ENCODE measurements at regions not wholly inside any gene's neighbourhood (a gene's known extent, or its start where the extent isn't known, plus 50 kb on each side); places are given as distances from the start of the nearest gene placed in this dataset.
"Not testable (repeated sequence)": the region's sequence is repeated elsewhere in the genome, so short reads cannot be mapped to it uniquely, and the experiment has no call there.

- Histone ChIP-seq H3K4me3 (ENCODE audit: extremely low read depth, insufficient read depth, low read length, poor library complexity, severe bottlenecking) (no peak overlapping the region), H3K4me1 (ENCODE audit: control insufficient read depth, insufficient read depth, low read length, poor library complexity, severe bottlenecking) (no peaks in the 10 kb centered on the region), H3K9me3 (ENCODE audit: control insufficient read depth, low read length) (no peaks in the 10 kb centered on the region), H3K27ac (ENCODE audit: low read depth, low read length, severe bottlenecking) (no peak overlapping the region), H3K36me3 (ENCODE audit: control insufficient read depth, insufficient read depth, low read length) (no peaks in the 10 kb centered on the region)
- 69 to 86% methylated on average over 4 of the region's 4 CpGs for WGBS, 2 experiments (ENCODE audit: insufficient coverage in 2 of 2)
These were observed 73.0 kb upstream of the SMIM23 start for GRCh38 chr5:171712616-171713015.

- no peaks in the 10 kb centered on the region for H3K4me1 ChIP-seq (ENCODE audit: control insufficient read depth, insufficient read depth, low read length, poor library complexity, severe bottlenecking)
- 86 to 100% methylated on average over 1 of the region's 2 CpGs for WGBS, 2 experiments (ENCODE audit: insufficient coverage in 2 of 2)
- no peaks in the 10 kb centered on the region for H3K36me3 ChIP-seq (ENCODE audit: control insufficient read depth, insufficient read depth, low read length)
- no peaks in the 10 kb centered on the region for H3K9me3 ChIP-seq (ENCODE audit: control insufficient read depth, low read length)
- no peak overlapping the region for H3K27ac ChIP-seq (ENCODE audit: low read depth, low read length, severe bottlenecking)
- H3K4me3 ChIP-seq (ENCODE audit: extremely low read depth, insufficient read depth, low read length, poor library complexity, severe bottlenecking): no peak overlapping the region
These were observed 72.5 kb upstream of the SMIM23 start for GRCh38 chr5:171713152-171713551.

GRCh38 chr5:171714261-171714660, 71.4 kb upstream of the SMIM23 start:
- Histone ChIP-seq H3K27ac (ENCODE audit: low read depth, low read length, severe bottlenecking) (no peak overlapping the region), H3K9me3 (ENCODE audit: control insufficient read depth, low read length) (no peaks in the 10 kb centered on the region), H3K4me3 (ENCODE audit: extremely low read depth, insufficient read depth, low read length, poor library complexity, severe bottlenecking) (no peak overlapping the region), H3K36me3 (ENCODE audit: control insufficient read depth, insufficient read depth, low read length) (no peaks in the 10 kb centered on the region), H3K4me1 (ENCODE audit: control insufficient read depth, insufficient read depth, low read length, poor library complexity, severe bottlenecking) (no peaks in the 10 kb centered on the region)
- 67 to 88% methylated on average over 1 of the region's 2 CpGs for WGBS, 2 experiments (ENCODE audit: insufficient coverage in 2 of 2)

- Histone ChIP-seq H3K4me3 (ENCODE audit: extremely low read depth, insufficient read depth, low read length, poor library complexity, severe bottlenecking) (no peak overlapping the region), H3K9me3 (ENCODE audit: control insufficient read depth, low read length) (no peaks in the 10 kb centered on the region), H3K36me3 (ENCODE audit: control insufficient read depth, insufficient read depth, low read length) (no peaks in the 10 kb centered on the region), H3K4me1 (ENCODE audit: control insufficient read depth, insufficient read depth, low read length, poor library complexity, severe bottlenecking) (no peaks in the 10 kb centered on the region), H3K27ac (ENCODE audit: low read depth, low read length, severe bottlenecking) (no peak overlapping the region)
- 92% methylated on average over 1 of the region's 1 CpG for WGBS, 2 experiments (ENCODE audit: insufficient coverage in 2 of 2)
These were observed 70.8 kb upstream of the SMIM23 start for GRCh38 chr5:171714851-171715250.

GRCh38 chr5:171715551-171715950, 70.1 kb upstream of the SMIM23 start:
- Histone ChIP-seq H3K4me3 (ENCODE audit: extremely low read depth, insufficient read depth, low read length, poor library complexity, severe bottlenecking) (no peak overlapping the region), H3K36me3 (ENCODE audit: control insufficient read depth, insufficient read depth, low read length) (no peaks in the 10 kb centered on the region), H3K4me1 (ENCODE audit: control insufficient read depth, insufficient read depth, low read length, poor library complexity, severe bottlenecking) (no peaks in the 10 kb centered on the region), H3K9me3 (ENCODE audit: control insufficient read depth, low read length) (no peaks in the 10 kb centered on the region), H3K27ac (ENCODE audit: low read depth, low read length, severe bottlenecking) (no peak overlapping the region)
- 80 to 87% methylated on average over 4 of the region's 4 CpGs for WGBS, 2 experiments (ENCODE audit: insufficient coverage in 2 of 2)

GRCh38 chr5:171720086-171720485, 65.5 kb upstream of the SMIM23 start:
- H3K9me3 ChIP-seq (ENCODE audit: control insufficient read depth, low read length): no peaks in the 10 kb centered on the region
- H3K4me1 ChIP-seq (ENCODE audit: control insufficient read depth, insufficient read depth, low read length, poor library complexity, severe bottlenecking): no peaks in the 10 kb centered on the region
- no peak overlapping the region for H3K4me3 ChIP-seq (ENCODE audit: extremely low read depth, insufficient read depth, low read length, poor library complexity, severe bottlenecking)
- H3K27ac ChIP-seq (ENCODE audit: low read depth, low read length, severe bottlenecking): no peak overlapping the region
- H3K36me3 ChIP-seq (ENCODE audit: control insufficient read depth, insufficient read depth, low read length): no peaks in the 10 kb centered on the region
- 85 to 93% methylated on average over 3 of the region's 6 CpGs for WGBS, 2 experiments (ENCODE audit: insufficient coverage in 2 of 2)

GRCh38 chr5:171721464-171721863, 64.2 kb upstream of the SMIM23 start:
- H3K4me1 ChIP-seq (ENCODE audit: control insufficient read depth, insufficient read depth, low read length, poor library complexity, severe bottlenecking): no peaks in the 10 kb centered on the region
- 65 to 78% methylated on average over 4 of the region's 5 CpGs for WGBS, 2 experiments (ENCODE audit: insufficient coverage in 2 of 2)
- no peaks in the 10 kb centered on the region for H3K36me3 ChIP-seq (ENCODE audit: control insufficient read depth, insufficient read depth, low read length)
- H3K9me3 ChIP-seq (ENCODE audit: control insufficient read depth, low read length): no peaks in the 10 kb centered on the region
- no peak overlapping the region for H3K27ac ChIP-seq (ENCODE audit: low read depth, low read length, severe bottlenecking)
- no peak overlapping the region for H3K4me3 ChIP-seq (ENCODE audit: extremely low read depth, insufficient read depth, low read length, poor library complexity, severe bottlenecking)

GRCh38 chr5:171724468-171725204, 61.0 kb upstream of the SMIM23 start:
- no peaks in the 10 kb centered on the region for H3K9me3 ChIP-seq (ENCODE audit: control insufficient read depth, low read length)
- WGBS, 2 experiments (ENCODE audit: insufficient coverage in 2 of 2): 75 to 79% methylated on average over 4 to 11 of the region's 15 CpGs
- no peaks in the 10 kb centered on the region for H3K4me1 ChIP-seq (ENCODE audit: control insufficient read depth, insufficient read depth, low read length, poor library complexity, severe bottlenecking)
- no peaks in the 10 kb centered on the region for H3K36me3 ChIP-seq (ENCODE audit: control insufficient read depth, insufficient read depth, low read length)
- H3K27ac ChIP-seq (ENCODE audit: low read depth, low read length, severe bottlenecking): no peak overlapping the region
- H3K4me3 ChIP-seq (ENCODE audit: extremely low read depth, insufficient read depth, low read length, poor library complexity, severe bottlenecking): no peak overlapping the region

- Histone ChIP-seq H3K27ac (ENCODE audit: low read depth, low read length, severe bottlenecking) (no peak overlapping the region), H3K4me3 (ENCODE audit: extremely low read depth, insufficient read depth, low read length, poor library complexity, severe bottlenecking) (no peak overlapping the region), H3K36me3 (ENCODE audit: control insufficient read depth, insufficient read depth, low read length) (no peaks in the 10 kb centered on the region), H3K9me3 (ENCODE audit: control insufficient read depth, low read length) (no peaks in the 10 kb centered on the region), H3K4me1 (ENCODE audit: control insufficient read depth, insufficient read depth, low read length, poor library complexity, severe bottlenecking) (no peaks in the 10 kb centered on the region)
- 71% methylated on average over 1 of the region's 3 CpGs; no CpG with 5 or more reads in 1 of the 2 experiments for WGBS, 2 experiments (ENCODE audit: insufficient coverage in 2 of 2)
These were observed 60.4 kb upstream of the SMIM23 start for GRCh38 chr5:171725205-171725601.

- H3K36me3 ChIP-seq (ENCODE audit: control insufficient read depth, insufficient read depth, low read length); H3K4me3 ChIP-seq (ENCODE audit: extremely low read depth, insufficient read depth, low read length, poor library complexity, severe bottlenecking); H3K27ac ChIP-seq (ENCODE audit: low read depth, low read length, severe bottlenecking); H3K9me3 ChIP-seq (ENCODE audit: control insufficient read depth, low read length); H3K4me1 ChIP-seq (ENCODE audit: control insufficient read depth, insufficient read depth, low read length, poor library complexity, severe bottlenecking): not testable (repeated sequence)
- 88% methylated on average over 2 of the region's 2 CpGs; no CpG with 5 or more reads in 1 of the 2 experiments for WGBS, 2 experiments (ENCODE audit: insufficient coverage in 2 of 2)
These were observed 58.8 kb upstream of the SMIM23 start for GRCh38 chr5:171726819-171727218.

- Histone ChIP-seq H3K36me3 (ENCODE audit: control insufficient read depth, insufficient read depth, low read length) (no peaks in the 10 kb centered on the region), H3K4me1 (ENCODE audit: control insufficient read depth, insufficient read depth, low read length, poor library complexity, severe bottlenecking) (no peaks in the 10 kb centered on the region), H3K9me3 (ENCODE audit: control insufficient read depth, low read length) (no peaks in the 10 kb centered on the region), H3K27ac (ENCODE audit: low read depth, low read length, severe bottlenecking) (no peak overlapping the region), H3K4me3 (ENCODE audit: extremely low read depth, insufficient read depth, low read length, poor library complexity, severe bottlenecking) (no peak overlapping the region)
- no CpG with 5 or more reads among the region's 1 CpG for WGBS, 2 experiments (ENCODE audit: insufficient coverage in 2 of 2)
These were observed 56.9 kb upstream of the SMIM23 start for GRCh38 chr5:171728686-171729085.

Data from mesodermal cell (in vitro differentiated cells).